COR-L47 (cell line): ENCODE measurements at regions not wholly inside any gene's neighbourhood (a gene's known extent, or its start where the extent isn't known, plus 50 kb on each side); places are given as distances from the start of the nearest gene placed in this dataset.
"Not testable (repeated sequence)": the region's sequence is repeated elsewhere in the genome, so short reads cannot be mapped to it uniquely, and the experiment has no call there.

Experiments used
- DNase-seq: peaks from one replicate; lab custom pipeline; 2025; lab: John Stamatoyannopoulos, UW

- DNase-seq: no peak
These were observed 203.1 kb downstream of the ARHGEF9 start for GRCh38 chrX:63581906-63582305.

- no peak for DNase-seq
These were observed 203.6 kb downstream of the ARHGEF9 start for GRCh38 chrX:63581398-63581797.

GRCh38 chrX:63576533-63576932 lies 208.5 kb downstream of the ARHGEF9 start:
- DNase-seq: no peak

GRCh38 chrX:63575700-63576099 lies 209.3 kb downstream of the ARHGEF9 start:
- not testable (repeated sequence) for DNase-seq

GRCh38 chrX:63566856-63567255 lies 215.7 kb upstream of the SPIN4 start:
- no peak for DNase-seq

GRCh38 chrX:63561425-63561824 lies 210.3 kb upstream of the SPIN4 start:
- DNase-seq: no peak

GRCh38 chrX:63560601-63561218 lies 209.6 kb upstream of the SPIN4 start:
- DNase-seq: peak; percentile 47

- no peak for DNase-seq
These were observed 200.7 kb upstream of the SPIN4 start for GRCh38 chrX:63551856-63552255.

GRCh38 chrX:63530654-63531053 lies 179.5 kb upstream of the SPIN4 start:
- DNase-seq: no peak

- DNase-seq: no peak
These were observed 178.8 kb upstream of the SPIN4 start for GRCh38 chrX:63529961-63530360.

- DNase-seq: no peak
These were observed 175.7 kb upstream of the SPIN4 start for GRCh38 chrX:63526863-63527262.

GRCh38 chrX:63525491-63525890 lies 174.4 kb upstream of the SPIN4 start:
- DNase-seq: no peak

- DNase-seq: not testable (repeated sequence)
These were observed 168.2 kb upstream of the SPIN4 start for GRCh38 chrX:63519368-63519767.

GRCh38 chrX:63514569-63515080 lies 163.5 kb upstream of the SPIN4 start:
- DNase-seq: no peak

- no peak for DNase-seq
These were observed 162.9 kb upstream of the SPIN4 start for GRCh38 chrX:63513825-63514568.

GRCh38 chrX:63511361-63511760 lies 160.2 kb upstream of the SPIN4 start:
- DNase-seq: no peak

- no peak for DNase-seq
These were observed 157.5 kb upstream of the SPIN4 start for GRCh38 chrX:63508668-63509067.

GRCh38 chrX:63506320-63506719 lies 155.2 kb upstream of the SPIN4 start:
- no peak for DNase-seq

- DNase-seq: no peak
These were observed 152.4 kb upstream of the SPIN4 start for GRCh38 chrX:63503541-63503940.

- DNase-seq: no peak
These were observed 137.6 kb upstream of the SPIN4 start for GRCh38 chrX:63488546-63489373.

- DNase-seq: no peak
These were observed 124.1 kb upstream of the SPIN4 start for GRCh38 chrX:63475200-63475599.

- no peak for DNase-seq
These were observed 119.9 kb upstream of the SPIN4 start for GRCh38 chrX:63471004-63471403.

GRCh38 chrX:63470506-63470905 lies 119.4 kb upstream of the SPIN4 start:
- DNase-seq: no peak
